DMS153 treated with DMSO at 0.1 percent for 48 hours (cell line): ENCODE measurements at regions not wholly inside any gene's neighbourhood (a gene's known extent, or its start where the extent isn't known, plus 50 kb on each side); places are given as distances from the start of the nearest gene placed in this dataset.
"Not testable (repeated sequence)": the region's sequence is repeated elsewhere in the genome, so short reads cannot be mapped to it uniquely, and the experiment has no call there.

ENCODE experiments used
- DNase-seq: peaks from one replicate; lab custom pipeline; 2025; ENCODE audit not compliant: unreplicated experiment; lab: John Stamatoyannopoulos, UW

- DNase-seq: no peak
Measured at GRCh38 chr1:121566346-121566745, 381.6 kb downstream of the SRGAP2C start.

- DNase-seq: no peak
Measured at GRCh38 chr1:121569428-121569827, 384.7 kb downstream of the SRGAP2C start.

GRCh38 chr1:121573881-121574504 lies 389.2 kb downstream of the SRGAP2C start:
- not testable (repeated sequence) for DNase-seq

- not testable (repeated sequence) for DNase-seq
Measured at GRCh38 chr1:121574505-121574899, 389.7 kb downstream of the SRGAP2C start.

GRCh38 chr1:121582898-121583297 lies 398.1 kb downstream of the SRGAP2C start:
- DNase-seq: not testable (repeated sequence)

- no peak for DNase-seq
Measured at GRCh38 chr1:121586369-121587229, 401.8 kb downstream of the SRGAP2C start.

GRCh38 chr1:121587230-121587569 lies 402.4 kb downstream of the SRGAP2C start:
- no peak for DNase-seq

- DNase-seq: no peak
Measured at GRCh38 chr1:121587777-121588176, 403.0 kb downstream of the SRGAP2C start.

- DNase-seq: no peak
Measured at GRCh38 chr1:121594096-121594495, 409.3 kb downstream of the SRGAP2C start.

- DNase-seq: no peak
Measured at GRCh38 chr1:121595089-121595488, 410.3 kb downstream of the SRGAP2C start.

GRCh38 chr1:121604843-121605444 lies 420.2 kb downstream of the SRGAP2C start:
- DNase-seq: not testable (repeated sequence)

GRCh38 chr1:121607499-121607898 lies 422.7 kb downstream of the SRGAP2C start:
- DNase-seq: not testable (repeated sequence)
